NCI-H748 treated with DMSO at 0.1 percent for 48 hours (cell line): ENCODE measurements at regions not wholly inside any gene's neighbourhood (a gene's known extent, or its start where the extent isn't known, plus 50 kb on each side); places are given as distances from the start of the nearest gene placed in this dataset.

Experiments used
- DNase-seq: peaks from one replicate; lab custom pipeline; 2025; lab: John Stamatoyannopoulos, UW

- DNase-seq, result no peak
These were observed 505.3 kb upstream of the NR2F2 start for GRCh38 chr15:95825208-95825607.

DNA sequence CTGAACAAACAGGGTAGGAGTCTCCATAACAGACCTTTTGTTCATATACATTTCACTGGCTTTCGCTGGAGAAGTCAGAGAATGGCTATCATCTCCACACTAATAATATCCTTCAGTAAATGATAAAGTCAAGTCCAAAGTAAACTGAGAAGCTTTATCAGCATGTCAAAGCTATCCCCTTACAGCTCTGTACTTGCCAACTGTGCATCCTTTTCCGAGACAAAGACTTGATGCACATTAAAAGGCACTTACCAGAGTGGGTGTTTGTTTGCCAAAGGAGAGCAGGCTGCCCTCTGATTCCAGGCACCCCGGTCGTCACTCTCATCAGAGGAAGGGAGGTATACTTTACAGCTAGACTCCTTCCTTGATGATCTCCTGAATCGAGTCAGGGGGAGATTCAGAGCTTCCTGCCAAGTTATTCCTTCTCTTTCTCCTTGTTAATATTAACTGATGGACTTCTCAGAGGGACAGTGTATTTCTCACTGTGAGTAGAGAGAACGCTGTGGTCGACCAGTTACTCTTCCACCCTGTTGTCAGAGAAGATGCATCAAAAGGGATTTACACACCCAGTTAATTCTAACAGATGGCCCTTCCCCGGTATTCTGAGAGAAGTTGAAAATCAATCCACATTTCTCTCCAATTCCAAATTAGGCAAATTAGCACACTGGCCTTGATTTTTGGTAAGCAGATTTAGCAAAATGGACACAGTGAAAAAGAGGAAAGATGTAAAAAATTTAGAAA is 504.7 kb upstream of the NR2F2 start:
- no peak for DNase-seq

GRCh38 chr15:95826412-95827195 is 503.9 kb upstream of the NR2F2 start:
- no peak for DNase-seq

- DNase-seq, result no peak
These were observed 501.4 kb upstream of the NR2F2 start for GRCh38 chr15:95829062-95829461.

DNA sequence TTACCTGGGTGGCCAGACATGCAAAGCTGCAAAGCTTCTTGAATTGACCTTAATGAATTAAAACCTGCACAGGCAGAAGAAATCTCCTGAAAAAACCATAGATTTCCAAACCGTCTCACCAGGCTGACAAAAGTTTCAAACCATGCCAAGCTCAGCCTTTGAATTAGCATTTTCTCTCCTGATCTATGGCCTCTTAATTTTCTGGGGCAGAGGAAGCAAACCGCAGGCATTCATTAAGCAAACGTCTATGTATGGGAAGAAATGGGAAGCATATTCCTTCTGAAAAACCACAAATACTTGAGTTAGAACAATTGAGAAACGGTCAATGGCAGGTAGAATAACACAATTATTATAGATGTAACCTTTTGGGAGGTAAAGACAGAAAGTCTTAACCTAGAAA is 500.2 kb upstream of the NR2F2 start:
- DNase-seq, result no peak

GRCh38 chr15:95832668-95833067 is 497.8 kb upstream of the NR2F2 start:
- no peak for DNase-seq

DNA sequence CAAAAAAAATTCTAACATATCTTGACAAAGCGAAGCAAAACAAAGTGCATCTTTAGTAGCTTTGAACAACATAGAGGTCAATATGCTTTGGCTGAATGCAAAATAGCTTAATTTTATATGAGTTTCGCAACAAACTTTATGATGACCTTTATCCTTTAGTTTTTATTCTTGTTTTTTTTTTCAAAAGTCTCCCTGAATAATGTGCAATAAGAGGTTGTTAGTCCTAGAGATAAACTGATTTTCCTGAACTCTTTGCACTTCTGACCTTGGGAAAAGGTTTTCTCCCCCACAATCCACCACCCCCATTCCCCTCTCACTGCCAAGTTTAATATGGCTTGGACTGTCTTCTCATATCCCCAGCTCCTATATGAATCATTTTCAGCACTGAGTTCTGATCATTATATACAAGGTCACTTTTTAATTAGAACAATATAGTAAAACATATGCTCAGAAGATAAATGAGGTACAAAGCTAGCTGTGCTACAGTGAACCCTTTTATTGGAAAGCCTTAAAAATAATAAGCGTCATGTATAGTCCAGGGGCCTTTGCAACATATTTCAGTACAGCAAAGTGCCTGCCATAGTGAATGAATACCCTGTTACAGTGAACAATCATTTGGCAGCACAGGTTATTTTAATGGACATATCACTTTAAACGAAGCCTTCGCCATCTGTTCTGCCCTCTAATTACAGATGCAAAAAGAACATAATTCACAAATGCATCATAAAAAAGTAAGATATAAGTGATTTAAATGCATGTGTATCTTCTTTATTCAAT is 496.3 kb upstream of the NR2F2 start:
- no peak for DNase-seq

DNA sequence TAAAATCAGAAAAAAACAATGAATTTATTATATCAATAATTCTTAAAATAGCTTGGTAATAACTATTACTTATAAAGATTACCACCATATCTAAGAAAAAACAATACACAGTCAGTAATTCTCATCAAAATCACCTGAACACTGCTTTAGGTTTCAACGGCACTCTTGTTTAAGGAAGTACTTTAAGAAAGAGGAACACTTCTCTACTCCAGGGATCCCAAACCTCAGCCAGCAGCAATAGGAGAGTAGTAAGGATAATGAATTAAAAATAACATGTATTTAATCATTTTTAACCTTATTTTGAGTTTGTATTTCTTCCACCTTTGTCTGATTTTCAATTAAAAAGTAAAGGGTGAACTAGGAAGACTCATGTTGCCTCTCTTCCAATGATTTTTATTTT is 494.0 kb upstream of the NR2F2 start:
- no peak for DNase-seq

DNA sequence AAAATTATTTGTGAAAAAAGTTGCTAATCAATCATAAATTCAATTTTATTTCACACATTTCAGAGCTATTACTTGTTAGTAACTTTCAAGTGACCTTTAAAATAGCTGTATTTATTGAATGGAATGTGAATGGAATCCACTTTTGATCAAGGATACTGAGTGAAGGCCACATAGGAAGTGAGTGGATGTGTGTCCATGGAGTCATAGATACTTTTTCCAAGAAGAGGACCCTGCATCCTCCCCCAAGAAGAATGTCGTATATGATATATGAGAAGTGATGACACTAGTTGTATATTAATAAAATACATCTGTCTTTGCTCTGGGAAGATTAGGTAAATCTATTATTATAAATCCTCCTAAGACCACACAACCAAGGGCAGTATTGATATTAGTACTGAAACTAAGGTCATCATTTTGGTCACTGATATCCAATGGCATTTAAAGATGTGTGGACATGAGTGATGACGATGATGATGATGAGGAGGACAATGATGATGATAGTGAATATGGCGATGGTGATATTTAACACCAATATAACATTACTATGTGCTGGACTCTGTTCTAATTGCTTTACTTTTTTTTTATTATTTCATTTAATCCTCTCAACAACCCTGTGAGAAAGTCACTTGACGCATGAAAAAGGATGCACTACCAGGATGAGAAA is 493.0 kb upstream of the NR2F2 start:
- no peak for DNase-seq

DNA sequence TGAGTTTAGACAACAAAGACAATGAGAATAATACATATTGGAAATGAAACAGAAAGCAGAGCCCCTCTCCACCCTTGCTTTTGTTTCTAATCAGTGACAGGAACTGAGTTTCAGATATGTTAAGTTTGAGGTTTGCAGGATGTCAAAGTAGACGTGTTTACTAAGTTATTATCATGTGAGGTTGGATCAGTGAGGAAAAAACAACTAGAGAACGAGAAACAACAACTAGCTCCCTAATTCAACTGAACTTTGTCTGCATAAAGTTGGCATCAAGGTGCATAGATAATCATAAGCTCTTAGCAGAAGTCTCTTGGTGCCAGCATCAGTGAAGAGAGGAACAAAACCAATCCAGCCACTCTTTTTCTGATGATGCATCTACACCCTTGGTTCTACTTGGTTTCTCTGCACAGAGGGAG is 491.1 kb upstream of the NR2F2 start:
- DNase-seq, result no peak

- DNase-seq, result no peak
These were observed 490.5 kb upstream of the NR2F2 start for GRCh38 chr15:95840004-95840403.

GRCh38 chr15:95840855-95841254 is 489.6 kb upstream of the NR2F2 start:
- DNase-seq, result no peak

DNA sequence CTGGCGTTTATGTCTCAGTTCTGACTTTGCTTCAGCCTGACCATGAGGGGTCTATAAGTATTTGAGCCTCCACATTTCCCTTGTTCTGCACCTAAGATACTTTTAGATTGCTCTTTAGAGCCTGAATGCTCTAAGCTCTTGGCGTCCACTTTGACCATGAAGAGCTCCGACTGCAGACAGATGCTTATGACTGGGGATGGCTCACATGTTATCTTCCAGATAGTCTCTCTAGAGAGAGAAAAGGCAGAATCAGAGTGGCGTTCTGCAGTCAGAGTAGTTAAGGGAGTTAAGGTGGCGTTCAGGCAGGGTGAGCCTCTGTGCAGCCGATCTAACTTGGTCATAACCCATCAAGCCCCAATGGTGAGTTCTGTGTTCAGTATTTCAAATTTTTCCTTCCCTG is 487.9 kb upstream of the NR2F2 start:
- DNase-seq, result no peak

- DNase-seq, result no peak
These were observed 487.1 kb upstream of the NR2F2 start for GRCh38 chr15:95843241-95843910.

DNA sequence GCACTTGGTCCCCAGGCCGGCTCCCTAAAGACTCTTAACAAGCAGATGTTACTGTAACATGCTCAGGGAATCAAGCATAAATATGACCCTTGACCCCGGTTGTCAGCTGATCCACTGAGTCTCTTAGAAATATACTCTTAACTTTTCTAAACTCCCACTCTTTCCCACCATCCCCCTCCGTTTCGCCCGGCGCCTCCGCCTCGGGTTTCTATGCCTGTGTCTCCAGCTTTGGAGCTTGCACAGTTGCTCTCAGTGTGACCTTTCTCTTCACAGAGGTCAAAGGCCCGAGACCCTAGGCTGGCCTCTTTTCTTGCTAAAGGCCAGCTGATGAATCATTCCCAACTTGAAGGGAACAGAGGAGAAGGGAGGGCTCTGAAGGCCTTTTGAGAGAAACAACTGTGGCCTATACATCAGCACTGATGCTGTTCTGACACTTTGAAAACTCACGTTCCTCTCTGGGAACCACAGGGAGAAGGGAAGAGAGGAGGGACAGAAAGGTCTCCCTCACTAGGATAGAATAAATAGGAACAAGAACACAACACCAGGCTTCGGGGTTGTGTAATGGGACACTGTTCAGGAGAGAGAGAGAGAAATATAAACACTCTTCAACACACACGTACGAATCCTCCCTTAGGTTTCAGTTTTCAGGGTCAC is 484.5 kb upstream of the NR2F2 start:
- DNase-seq, result no peak

- DNase-seq, result no peak
These were observed 482.4 kb upstream of the NR2F2 start for GRCh38 chr15:95848126-95848525.

- DNase-seq, result no peak
These were observed 479.7 kb upstream of the NR2F2 start for GRCh38 chr15:95850837-95851236.

- no peak for DNase-seq
These were observed 477.1 kb upstream of the NR2F2 start for GRCh38 chr15:95853350-95853749.

DNA sequence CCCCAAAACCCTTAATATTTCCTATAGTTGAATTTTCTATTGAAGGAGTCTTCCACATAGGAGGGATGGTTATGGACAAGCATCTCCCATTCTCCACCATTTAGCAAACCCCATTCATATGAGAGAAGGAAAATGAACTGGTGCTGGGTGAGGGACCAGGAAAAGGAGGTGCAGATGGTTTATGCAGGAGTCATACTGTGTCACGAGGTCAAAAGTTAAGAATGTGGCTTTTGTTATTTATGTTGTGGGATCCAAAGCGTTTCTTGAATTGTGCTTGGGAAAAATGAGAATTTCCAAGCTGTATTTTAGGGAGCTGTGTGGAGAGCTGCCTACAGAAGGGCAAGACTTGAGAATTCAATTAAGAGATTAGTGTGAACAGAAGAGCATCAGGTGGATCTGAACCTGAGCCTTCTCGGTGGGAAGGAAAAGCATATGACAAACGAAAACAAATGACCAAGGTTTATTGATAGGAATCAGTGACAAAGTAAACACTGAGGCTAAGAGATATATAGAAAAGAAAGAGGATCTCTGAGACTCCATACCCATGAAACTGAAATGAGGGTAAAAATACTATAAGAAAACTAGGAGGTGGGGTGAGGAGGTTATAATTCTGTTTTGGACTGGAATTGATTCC is 473.3 kb upstream of the NR2F2 start:
- no peak for DNase-seq

GRCh38 chr15:95857758-95858157 is 472.7 kb upstream of the NR2F2 start:
- no peak for DNase-seq

DNA sequence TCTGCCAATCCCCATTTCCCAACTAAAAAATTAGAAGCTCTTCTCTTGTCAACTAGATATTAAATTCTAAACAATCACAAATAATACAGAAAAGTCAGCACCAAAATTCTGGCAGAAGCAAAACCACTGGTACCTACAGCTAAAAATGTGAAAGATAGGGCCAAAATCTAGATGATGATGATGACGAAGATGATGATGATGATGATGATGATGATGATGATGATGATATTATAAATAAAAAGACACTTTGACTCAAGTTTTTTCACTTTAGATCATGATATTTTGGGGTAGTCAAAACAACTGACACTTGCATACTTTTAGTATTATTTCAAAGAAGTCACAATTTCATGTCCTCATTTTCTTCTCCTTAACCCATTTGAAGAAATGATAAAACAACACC is 470.1 kb upstream of the NR2F2 start:
- DNase-seq, result no peak
